SU-DHL-6 (cell line): ENCODE measurements at regions not wholly inside any gene's neighbourhood (a gene's known extent, or its start where the extent isn't known, plus 50 kb on each side); places are given as distances from the start of the nearest gene placed in this dataset.
"Not testable (repeated sequence)": the region's sequence is repeated elsewhere in the genome, so short reads cannot be mapped to it uniquely, and the experiment has no call there.

ENCODE experiments used
- CTCF ChIP-seq: fragments of 200-600 bp; sonication (generic); IDR thresholded peaks from one replicate; pipeline ENCODE4 v1.5.1; 2017; ENCODE audit warnings: antibody characterized with exemption, mild to moderate bottlenecking, low read length, moderate library complexity; ENCODE audit not compliant: insufficient read depth, poor library complexity, severe bottlenecking
- EZH2phosphoT487 ChIP-seq: fragments of 200-600 bp; sonication (generic), shearing (Covaris generic); conservative IDR thresholded peaks from 2 replicates; pipeline ENCODE4 v1.6.1; 2018; ENCODE audit warnings: mild to moderate bottlenecking, antibody characterized with exemption, low read length, moderate library complexity, mixed read lengths

DNA sequence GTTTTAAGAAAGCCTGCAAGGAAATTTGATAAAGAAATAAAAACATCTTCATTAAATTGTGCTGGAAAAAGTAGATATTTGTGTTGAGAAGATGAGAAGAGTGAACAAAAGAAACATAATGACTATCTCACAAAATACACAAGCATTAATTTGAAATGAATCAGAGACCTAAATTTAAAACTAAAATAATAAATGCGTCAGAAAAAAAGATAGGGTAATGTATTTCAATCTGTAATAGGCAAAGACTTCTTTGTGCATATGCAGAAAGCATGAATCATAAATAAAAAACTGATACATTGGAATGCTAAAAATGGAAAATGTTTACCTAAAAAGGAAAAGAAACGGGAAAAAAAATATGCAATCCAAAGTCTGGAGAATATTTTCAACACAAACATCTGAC lies 278.5 kb upstream of the RAI14 start:
- TF ChIP-seq CTCF, EZH2phosphoT487: not testable (repeated sequence)
